ENCODE measurements at regions not wholly inside any gene's neighbourhood (a gene's known extent, or its start where the extent isn't known, plus 50 kb on each side); places are given as distances from the start of the nearest gene placed in this dataset.
"Not testable (repeated sequence)": the region's sequence is repeated elsewhere in the genome, so short reads cannot be mapped to it uniquely, and the experiment has no call there.

GRCh38 chr2:215744514-215744913 lies 268.8 kb downstream of the MREG start:
- no peak for DNase-seq (ENCODE audit: low spot score)

GRCh38 chr2:215743066-215743465 lies 270.3 kb downstream of the MREG start:
- no peak for DNase-seq (ENCODE audit: low spot score)

- no peak for DNase-seq (ENCODE audit: low spot score)
These were observed 271.3 kb downstream of the MREG start for GRCh38 chr2:215742021-215742420.

DNA sequence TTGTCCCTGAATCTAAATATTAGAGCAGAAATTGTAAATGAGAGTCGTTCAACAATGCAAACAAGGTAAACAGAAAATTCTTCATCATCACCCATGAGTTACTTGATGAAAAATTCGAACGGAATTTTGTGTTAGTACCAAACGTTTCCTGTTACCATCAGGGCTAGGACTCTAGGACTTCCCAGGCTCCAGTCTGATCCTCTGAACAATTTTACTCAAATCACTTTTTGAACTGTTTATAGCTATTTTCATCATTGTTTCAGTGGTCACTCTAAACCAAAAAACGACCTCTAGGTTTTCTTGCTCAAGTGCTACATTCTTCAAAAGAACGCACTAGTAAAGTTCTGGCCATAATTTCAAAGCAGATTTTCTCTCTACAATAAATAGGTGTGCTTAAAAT lies 273.3 kb downstream of the MREG start:
- DNase-seq (ENCODE audit: low spot score) = no peak

DNA sequence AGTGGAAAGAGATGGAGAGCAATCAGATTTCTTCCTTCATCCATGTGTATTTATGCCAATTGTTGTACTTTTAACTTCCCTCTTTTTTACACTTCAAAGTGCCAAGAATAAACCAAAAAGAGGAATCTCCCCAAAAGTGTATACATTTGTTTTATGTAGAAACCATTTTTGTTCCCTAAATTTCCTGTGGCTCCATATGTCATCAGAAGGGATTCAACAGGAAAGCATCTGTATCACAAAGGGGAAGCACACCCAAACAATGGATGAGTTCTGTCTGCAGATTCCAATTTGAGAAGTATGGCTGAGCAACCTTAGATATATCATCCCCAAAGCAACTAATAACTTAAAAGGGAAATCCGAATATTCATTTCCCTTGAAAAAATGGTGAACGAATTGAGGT lies 275.0 kb downstream of the MREG start:
- DNase-seq (ENCODE audit: low spot score) = no peak

DNA sequence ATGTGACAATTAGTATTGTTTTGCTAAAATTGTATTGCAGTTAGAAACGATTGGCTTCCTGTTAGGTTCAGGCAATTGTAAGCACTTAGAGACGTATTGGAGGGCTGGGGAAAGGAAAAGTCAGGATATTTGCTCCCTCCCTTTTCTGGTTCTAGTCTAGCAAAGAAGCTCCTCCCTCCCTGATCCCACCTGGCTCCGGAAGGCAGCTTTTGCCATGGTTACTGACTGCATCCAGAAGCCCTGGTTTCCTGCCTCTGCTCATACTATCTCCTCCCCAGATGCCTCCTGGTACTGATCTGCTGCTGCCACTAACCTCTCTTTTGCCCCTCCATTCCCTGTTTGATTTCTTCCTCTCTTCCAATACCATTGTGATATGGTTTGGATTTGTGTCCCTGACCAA lies 275.9 kb downstream of the MREG start:
- DNase-seq (ENCODE audit: low spot score) = no peak

- DNase-seq (ENCODE audit: low spot score) = no peak
These were observed 276.6 kb downstream of the MREG start for GRCh38 chr2:215736653-215737290.

GRCh38 chr2:215731108-215731658 lies 282.2 kb downstream of the MREG start:
- DNase-seq (ENCODE audit: low spot score) = no peak

DNA sequence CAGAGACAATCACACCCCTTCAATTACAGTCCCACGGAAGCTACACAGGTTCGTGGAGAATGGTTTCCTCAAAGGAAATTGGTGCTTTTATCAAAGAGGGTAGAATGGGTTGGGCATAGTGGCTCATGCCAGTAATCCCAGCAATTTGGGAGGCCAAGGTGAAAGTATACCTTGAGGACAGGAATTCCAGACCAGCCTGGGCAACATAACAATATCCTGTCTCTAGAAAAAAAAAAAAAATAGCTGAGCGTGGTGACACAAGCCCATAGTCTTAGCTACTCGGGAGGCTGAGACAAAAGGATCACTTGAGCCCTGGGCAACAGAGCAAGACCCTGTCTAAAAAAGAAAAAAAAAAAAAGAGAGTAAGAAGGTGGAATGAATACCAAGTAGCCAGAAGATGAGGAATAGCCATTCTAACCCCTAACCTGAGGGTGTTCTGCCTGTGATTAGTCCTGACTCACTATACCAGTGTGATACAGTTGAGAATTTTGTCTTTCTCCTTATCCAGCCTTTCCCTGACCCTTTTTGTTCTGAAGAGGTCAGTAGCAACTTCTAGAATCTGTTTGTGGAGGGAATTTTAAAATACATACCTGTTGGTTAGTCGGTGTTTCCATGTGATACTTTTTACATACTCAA lies 283.2 kb downstream of the MREG start:
- no peak for DNase-seq (ENCODE audit: low spot score)

GRCh38 chr2:215728504-215729065 lies 284.8 kb downstream of the MREG start:
- DNase-seq (ENCODE audit: low spot score) = no peak

- no peak for DNase-seq (ENCODE audit: low spot score)
These were observed 285.5 kb downstream of the MREG start for GRCh38 chr2:215727507-215728503.

GRCh38 chr2:215726070-215726469 lies 287.3 kb downstream of the MREG start:
- no peak for DNase-seq (ENCODE audit: low spot score)

GRCh38 chr2:215724146-215724545 lies 288.3 kb upstream of the FN1 start:
- no peak for DNase-seq (ENCODE audit: low spot score)

GRCh38 chr2:215723631-215724011 lies 287.8 kb upstream of the FN1 start:
- DNase-seq (ENCODE audit: low spot score) = no peak

DNA sequence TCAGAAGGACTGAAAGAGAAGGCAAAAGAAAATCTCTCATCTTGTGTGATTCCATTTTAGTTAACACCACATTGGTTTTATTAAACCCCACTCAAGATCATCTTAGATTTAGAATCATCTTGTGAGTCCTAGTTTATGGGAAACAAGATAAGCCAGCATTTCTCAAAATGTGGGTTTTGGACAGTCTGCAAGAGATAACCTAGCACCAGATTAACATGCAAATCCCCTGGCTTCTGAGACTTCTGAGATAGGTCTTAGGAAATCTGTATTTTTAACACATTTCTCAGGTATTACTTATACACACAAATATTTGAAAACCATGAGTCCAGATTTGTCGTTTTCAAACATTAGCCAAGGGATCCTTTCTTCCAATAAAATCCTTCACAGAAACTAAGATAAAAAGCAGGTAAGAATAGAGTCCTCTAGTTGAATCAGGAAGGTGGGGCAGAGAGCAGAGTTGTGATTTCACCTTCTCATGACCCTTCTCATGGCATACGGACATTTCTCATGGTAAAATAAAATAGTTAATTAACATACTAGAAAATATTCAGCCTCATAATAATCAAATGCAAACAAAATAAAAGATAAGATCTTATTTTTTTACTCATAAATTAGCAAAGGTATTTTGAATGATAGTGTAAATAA lies 287.2 kb upstream of the FN1 start:
- DNase-seq (ENCODE audit: low spot score) = no peak

DNA sequence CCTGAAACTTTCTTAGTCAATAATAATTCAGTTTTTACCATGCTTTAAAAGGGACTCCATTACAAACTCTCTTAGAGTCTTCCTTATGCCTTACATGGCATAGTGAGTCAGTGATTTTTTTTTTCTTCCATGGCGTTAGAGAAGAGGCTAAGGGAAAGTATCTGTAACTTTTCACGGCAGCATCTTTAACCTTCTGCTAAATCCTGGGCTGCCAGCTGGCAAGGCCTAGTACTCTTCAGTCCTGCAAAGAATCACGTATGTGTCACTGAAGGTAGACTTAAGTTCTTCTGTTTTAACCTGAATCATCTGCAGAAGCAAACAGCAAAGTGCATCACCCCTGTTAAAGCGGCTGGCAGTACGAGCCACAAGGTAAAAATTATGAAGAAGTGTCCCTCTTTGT lies 286.3 kb upstream of the FN1 start:
- no peak for DNase-seq (ENCODE audit: low spot score)

DNA sequence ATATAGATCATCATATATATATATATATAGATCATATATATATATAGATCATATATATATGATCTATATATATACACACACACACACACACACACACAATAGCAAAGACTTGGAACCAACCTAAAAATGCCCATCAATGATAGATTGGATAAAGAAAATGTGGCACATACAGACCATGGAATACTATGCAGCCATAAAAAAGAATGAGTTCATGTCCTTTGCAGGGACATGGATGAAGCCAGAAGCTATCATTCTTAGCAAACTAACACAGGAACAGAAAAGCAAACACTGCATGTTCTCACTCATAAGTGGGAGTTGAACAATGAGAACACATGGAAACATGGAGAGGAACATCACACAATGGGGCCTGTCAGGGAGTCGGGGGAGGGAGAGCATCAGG lies 285.6 kb upstream of the FN1 start:
- DNase-seq (ENCODE audit: low spot score) = not testable (repeated sequence)

GRCh38 chr2:215718890-215719289 lies 283.0 kb upstream of the FN1 start:
- DNase-seq (ENCODE audit: low spot score) = no peak

GRCh38 chr2:215718436-215718835 lies 282.6 kb upstream of the FN1 start:
- no peak for DNase-seq (ENCODE audit: low spot score)

- no peak for DNase-seq (ENCODE audit: low spot score)
These were observed 281.9 kb upstream of the FN1 start for GRCh38 chr2:215717501-215718381.

- DNase-seq (ENCODE audit: low spot score) = no peak
These were observed 281.1 kb upstream of the FN1 start for GRCh38 chr2:215716956-215717355.
